ENCODE measurements at regions not wholly inside any gene's neighbourhood (a gene's known extent, or its start where the extent isn't known, plus 50 kb on each side); places are given as distances from the start of the nearest gene placed in this dataset.
"Not testable (repeated sequence)": the region's sequence is repeated elsewhere in the genome, so short reads cannot be mapped to it uniquely, and the experiment has no call there.

DNA sequence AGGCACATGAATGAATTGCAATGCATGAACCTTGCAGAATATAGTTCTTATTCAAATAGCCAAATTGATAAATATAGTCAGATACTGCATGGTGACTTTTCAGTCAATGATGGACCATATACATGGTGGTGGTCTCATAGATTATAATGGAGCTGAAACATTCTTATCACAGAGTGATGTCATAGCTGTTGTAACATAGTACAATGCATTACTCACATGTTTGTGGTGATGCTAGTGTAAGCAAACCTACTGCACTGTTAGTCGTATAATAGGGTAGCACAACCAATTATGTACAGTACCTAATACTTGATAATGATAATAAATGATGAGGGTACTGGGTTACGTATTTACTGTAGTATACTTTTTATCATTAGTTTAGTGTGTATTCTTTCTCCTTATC, 280.3 kb downstream of the BCAT1 start:
- ATAC-seq = no peak
- no peak for DNase-seq

DNA sequence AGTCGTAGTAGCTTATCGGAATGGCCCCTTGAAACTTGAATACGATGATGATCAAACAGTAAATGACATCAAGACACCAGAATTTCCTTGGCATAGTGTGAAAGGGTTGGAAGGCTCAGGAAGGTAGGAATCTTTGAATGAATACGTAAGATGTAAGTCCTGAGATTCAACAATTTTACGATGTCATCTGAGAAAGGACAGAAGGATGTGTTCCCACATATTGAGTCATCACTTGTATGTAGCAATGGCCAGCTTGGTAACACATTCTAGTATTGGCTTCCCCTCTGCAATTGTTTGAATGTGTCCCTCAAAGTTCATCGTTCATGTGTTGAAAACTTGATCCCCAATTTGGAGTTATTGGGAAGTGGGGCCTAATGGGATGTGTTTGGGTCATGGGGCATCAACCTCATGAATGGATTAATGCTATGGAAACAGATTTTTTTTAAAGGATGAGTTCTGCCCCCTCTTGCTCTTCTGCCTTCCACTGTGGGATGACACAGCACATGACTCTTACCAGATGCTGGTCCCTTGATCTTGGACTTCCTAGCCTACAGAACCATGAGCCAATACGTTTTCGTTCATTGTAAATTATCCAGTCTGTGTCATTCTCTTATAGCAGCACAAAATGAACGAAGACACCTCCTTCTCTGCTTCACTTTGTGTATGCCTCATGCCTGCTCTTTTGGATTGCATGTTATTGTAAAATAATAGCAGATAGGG, 284.6 kb downstream of the BCAT1 start:
- no peak for DNase-seq
- ATAC-seq = no peak

DNA sequence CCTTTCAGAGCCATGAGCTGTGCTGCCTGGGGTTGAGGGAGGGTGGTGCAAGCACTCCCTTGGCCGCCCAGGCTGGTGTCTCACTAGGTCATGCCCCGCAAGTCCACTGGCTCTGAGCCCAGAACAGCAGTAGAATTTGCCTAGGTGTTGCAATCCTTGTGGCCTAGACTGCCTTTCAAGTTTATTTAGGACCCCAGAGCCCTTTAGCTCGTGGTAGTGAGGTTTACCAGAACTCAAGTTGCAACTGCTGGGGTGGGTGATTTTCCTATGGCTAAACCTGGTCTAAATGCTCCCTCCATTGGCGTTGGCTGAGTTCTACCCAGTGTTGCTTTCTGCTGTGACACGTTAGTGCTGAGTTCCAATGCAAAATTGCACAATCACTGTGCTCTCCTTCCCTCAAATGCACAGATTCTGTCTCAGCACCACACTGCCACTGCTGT, 287.2 kb downstream of the BCAT1 start:
- DNase-seq (no peak), ATAC-seq (no peak)

DNA sequence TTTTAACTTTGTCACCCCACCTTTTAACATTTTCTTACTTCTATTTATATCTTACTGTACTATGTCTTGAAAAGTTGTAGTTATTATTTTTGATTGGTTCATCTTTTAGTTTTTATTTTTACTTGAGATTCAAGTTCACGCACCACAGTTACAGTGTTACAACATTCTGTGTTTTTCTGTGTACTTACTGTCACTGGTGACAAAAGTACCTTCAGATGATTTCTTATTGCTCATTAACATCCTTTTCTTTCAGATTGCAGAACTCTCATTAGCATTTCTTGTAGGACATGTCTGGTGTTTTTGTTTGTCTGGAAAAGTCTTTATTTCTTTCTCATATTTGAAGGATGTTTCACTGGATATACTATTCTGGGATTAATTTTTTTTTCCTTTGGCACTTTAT, 289.9 kb downstream of the BCAT1 start:
- ATAC-seq (no peak), DNase-seq (no peak)

DNA sequence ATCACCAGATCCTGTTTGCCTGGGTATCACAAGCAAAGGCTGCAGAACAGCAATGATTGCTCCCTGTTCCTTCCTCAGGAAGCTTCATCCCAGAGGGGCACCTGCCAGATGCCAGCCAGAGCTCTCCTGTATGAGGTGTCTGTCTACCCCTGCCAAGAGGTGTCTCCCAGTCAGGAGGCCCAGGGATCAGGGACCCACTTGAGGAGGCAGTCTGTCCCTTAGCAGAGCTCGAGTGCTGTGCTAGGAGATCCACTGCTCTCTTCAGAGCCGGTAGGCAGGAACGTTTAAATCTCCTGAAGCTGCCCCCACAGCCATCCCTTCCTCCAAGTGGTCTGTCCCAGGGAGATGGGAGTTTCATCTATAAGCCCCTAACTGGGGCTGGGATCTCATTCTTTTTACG, 294.6 kb downstream of the BCAT1 start:
- not testable (repeated sequence) for ATAC-seq, DNase-seq

DNA sequence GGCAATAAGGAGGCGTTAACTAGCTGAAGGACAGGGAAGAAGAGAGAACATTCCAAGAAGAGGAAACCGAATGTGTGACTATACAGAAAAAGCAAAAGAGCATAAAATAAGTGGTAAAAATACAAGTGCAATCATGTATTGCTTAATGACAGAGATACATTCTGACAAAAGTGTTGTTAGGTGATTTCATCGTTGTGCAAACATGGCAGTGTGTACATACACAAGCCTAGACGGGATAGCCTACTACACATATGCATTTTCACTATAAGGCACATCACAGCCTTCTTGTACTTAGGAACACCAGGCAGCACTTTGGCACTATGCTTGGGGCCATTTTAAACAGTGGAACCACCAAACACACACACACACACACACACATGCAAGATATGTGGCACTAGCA, 299.3 kb downstream of the BCAT1 start:
- ATAC-seq (no peak), DNase-seq (no peak)

DNA sequence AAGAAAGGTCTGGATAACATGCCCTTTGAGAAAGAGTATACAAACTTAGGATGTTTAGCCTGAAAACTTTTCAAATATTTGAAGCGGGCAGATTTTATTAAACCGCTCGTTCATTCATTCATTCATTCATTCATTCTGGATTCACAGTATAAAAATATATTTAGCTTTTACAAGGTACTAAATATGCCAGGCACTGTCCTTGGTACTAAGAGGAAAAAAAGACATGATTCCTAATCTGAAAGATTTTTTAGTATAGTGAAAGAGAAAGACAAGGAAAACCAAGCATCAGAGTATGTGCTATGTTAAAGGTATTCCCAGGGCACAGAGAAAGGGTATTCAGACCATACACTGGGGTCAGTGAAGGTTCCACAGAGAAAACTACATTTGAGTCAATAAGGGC, 299.7 kb downstream of the BCAT1 start:
- ATAC-seq (no peak), DNase-seq (no peak)

DNA sequence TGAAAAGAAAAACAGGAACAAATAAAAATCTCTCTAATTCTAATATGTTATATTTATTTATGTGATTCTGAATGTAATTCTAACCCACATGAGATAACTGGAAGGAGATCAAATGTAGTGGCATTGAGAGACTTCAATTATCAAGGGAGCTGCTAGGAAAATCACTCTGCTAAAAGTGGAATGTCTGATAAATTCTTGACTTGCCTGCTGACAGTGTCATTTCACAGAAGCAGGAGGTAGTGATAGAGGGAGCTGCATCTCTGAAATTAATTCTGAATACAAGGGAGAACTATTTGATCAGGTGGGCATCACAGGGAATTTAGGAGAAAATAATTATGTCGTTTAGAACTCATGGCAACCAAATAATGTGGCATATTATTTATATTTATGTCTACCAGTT, 303.6 kb downstream of the BCAT1 start:
- no peak for DNase-seq

DNA sequence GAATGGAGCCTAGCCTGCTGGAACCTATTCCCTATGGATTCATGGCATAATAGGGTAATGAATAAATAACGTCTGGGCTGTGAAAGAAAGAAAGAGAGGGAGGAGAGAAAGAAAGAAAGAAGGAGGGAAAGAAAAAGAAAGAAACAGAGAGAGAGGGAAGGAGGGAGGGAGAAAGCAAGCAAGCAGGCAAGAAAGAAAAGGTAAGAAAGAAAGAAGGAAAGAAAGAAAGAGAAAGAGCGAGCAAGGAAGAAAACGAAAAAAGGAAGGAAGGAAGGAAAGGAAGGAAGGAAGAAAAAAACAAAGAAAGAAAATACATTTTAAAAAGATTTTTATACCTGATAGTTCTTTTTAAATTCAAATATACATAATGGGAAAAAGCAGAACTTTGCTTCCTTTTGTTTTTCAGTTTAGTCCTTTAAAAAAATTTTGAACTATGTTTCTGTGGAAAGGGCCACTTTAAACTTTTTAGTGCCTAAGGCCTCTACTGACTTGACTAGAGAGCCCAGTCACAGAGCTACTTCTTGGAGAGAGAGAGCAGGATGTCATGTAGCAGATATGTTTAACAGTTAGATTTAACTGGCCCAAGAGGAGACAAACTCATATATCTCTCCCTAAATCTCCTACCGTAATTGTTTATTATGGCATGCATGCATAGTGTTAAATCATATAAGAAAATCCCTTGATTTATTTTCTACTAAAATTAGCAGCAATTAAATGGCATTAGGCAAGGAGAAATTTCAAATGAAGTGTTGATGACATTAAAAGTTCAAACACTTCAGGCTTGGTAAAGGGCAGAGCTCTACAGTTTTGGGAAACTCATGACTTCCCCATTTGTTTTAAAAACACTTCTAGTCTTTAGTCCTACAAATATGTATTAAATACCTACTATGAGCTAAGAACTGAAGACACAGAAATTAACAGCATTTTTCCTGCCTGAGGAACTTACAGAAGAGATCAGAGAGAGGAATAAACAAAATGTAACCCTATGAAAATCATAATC, 305.5 kb downstream of the BCAT1 start:
- DNase-seq (no peak), ATAC-seq (no peak)

More for the DNA sequence above, 303.6 kb downstream of the BCAT1 start:
- no peak for ATAC-seq

DNA sequence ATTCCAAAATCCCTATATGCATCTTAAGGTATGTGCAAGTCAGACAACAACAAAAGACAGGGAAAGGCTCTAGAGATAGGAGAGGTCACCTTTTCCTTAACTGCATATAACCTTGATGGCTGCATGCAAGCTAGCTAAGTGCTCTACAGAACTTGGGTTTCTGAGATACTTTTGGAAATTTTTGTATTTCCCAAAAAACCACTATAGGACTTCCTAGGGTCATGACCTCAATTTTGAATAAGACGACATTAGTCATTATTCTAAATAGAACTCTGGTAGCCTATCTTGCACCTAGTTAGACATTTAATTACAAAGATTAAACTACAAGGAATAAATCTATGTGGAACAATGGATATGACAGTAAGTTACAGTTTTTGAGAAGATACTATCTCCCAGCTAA, 309.3 kb downstream of the BCAT1 start:
- no peak for DNase-seq
- no peak for ATAC-seq

DNA sequence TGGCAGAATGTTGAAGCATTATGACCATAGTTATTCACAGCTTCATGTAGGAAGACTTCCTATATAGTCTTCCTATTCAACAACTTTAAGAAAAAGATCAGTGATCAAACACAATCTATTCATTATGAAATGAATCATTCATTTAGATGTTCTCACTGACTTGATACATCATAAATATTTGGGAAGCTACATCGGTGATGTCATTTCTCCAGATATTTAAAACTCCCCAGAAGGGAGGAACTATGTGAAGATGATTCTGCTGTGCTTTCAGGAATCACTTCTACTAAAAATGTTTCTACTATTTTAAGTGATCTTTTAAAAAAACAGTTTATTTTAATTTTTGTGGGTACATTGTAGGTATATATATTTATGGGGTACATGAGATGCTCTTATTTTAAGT, 316.4 kb downstream of the BCAT1 start:
- DNase-seq (no peak), ATAC-seq (no peak)

DNA sequence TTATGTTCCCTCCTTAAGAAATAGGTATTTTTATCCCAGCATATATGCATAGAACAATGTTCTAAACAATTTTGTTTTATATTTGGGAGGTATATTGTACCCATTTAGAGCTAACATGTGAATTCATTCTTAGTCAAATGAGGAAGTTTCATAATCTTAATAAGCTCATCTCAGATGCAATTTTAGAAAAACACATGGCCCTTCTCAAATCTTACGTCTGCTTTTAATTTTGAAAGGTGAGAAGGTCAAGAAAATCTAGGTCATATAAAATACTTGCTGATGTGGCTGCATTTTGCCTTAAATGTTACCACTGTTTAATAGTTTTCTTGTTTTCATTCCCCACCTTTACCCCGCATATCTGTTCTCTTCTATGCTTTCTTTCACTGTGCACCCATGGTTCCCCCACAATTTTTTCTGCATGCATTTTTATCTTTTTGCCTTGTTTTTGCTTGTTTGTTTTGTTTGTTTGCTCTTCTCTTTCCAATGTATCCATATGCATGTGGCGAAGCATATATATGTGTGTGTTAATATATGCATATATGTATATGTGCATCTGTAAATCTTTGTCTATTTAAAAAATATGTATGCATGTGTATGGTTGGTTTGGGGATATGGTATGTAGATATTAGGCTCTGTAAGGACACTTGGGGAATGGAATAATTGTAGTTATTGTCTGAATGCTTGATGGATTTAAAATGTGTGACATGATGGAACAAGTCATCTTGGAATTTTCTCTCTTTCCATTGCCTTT, 317.1 kb downstream of the BCAT1 start:
- DNase-seq = no peak
- ATAC-seq = no peak

DNA sequence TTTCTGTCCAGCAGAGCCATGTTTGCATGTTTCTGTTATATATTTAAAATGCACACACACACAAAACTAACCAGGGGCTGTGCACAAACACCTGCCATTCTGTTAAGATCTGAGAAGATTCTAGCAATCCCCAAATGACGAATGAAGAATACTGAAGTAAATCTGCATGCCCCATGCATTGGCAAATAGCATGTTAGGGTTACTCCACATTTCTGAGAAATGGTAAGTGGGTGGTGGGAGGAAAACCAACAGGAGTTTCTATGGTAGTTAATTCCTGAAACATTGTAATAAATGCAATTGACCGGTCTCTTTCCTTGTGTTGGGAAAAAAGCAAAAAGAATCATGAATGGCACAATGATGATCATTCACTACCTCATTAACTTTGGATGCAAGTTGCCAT, 318.0 kb downstream of the BCAT1 start:
- no peak for ATAC-seq
- no peak for DNase-seq

DNA sequence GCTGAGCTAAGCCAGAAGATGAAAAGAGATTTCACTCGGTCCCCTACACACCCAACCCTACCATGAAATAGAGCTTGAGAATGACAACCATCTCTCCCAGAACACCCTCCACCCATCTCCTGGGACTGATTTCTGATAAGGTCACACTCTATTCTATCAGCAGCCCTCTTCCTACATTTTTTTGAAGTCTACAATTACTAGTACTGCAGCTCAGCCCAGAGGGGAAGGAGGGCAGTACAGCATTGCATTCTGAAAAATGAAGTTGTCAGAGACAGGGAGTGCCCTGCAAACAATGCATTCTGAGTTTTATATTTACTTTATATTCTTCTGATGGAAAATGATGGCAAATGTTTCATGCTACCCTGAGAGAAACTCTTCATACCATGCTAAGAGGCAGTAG, 318.5 kb downstream of the BCAT1 start:
- no peak for DNase-seq

DNA sequence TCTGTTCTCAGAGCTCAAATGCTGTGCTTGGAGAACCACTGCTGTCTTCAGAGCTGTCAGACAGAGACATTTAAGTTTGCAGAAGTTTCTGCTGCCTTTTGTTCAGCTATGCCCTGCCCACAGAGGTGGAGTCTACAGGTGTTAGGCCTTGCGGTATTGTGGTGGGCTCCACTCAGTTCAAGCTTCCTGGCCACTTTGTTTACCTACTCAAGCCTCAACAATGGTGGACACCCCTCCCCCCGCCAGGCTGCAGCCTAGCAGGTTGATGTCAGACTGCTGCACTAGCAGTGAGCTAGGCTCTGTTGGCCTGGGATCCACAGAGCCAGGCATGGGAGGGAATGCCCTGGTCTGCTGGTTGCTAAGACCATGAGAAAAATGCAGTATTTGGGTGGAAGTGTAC, 323.8 kb downstream of the BCAT1 start:
- no peak for DNase-seq
- ATAC-seq = no peak

More for the DNA sequence above, 318.5 kb downstream of the BCAT1 start:
- no peak for ATAC-seq

DNA sequence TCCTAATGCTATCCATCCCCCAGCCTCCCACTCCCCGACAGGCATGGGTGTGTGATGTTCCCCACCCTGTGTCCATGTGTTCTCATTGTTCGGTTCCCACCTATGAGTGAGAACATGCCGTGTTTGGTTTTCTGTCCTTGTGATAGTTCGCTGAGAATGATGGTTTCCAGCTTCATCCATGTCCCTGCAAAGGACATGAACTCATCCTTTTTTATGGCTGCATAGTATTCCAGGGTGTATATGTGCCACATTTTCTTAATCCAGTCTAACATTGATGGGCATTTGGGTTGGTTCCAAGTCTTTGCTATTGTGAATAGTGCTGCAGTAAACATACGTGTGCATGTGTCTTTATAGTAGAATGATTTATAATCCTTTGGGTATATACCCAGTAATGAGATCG, 328.9 kb downstream of the BCAT1 start:
- DNase-seq, ATAC-seq: not testable (repeated sequence)

DNA sequence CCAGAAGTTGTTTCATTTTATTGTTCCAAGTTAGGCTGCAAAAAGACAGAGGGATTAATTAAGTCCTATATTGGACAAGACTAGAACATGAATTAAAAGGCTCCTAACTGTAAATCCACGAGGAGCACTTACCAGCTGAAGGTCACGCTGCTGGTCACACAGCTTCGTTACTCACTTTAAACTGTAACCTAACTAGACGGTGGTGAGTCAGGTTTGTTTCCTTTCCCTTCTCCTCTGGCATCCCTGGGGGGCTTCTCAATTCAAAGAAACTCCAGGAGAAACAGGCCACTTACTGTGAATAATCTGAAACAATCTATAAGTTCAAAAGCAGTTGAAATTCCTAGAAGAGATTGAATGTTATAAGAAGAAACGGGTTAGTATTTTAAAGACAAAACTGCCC, 331.4 kb downstream of the BCAT1 start:
- DNase-seq (no peak), ATAC-seq (no peak)

DNA sequence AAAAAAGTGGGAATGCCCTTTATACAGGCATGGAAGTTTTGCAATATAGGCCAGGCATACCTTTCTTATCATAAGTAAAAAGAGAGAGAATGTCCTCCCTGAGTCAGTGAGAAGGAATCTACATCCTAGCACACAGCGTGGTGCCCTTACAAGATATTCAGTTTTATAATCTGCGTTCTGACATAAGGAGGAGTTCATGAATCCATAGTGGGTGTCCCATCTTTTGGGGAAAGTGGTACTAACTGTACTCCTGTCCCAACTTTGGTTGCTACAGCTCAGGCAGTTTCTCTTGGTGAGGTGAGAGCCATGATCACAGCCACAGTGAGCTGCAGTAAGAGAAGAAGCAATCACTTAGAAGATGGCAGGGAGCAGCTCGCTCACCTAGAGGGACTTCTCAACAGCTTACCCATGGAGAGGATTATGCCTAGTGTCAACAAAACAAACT, 332.9 kb downstream of the BCAT1 start:
- DNase-seq = no peak
- ATAC-seq = no peak

DNA sequence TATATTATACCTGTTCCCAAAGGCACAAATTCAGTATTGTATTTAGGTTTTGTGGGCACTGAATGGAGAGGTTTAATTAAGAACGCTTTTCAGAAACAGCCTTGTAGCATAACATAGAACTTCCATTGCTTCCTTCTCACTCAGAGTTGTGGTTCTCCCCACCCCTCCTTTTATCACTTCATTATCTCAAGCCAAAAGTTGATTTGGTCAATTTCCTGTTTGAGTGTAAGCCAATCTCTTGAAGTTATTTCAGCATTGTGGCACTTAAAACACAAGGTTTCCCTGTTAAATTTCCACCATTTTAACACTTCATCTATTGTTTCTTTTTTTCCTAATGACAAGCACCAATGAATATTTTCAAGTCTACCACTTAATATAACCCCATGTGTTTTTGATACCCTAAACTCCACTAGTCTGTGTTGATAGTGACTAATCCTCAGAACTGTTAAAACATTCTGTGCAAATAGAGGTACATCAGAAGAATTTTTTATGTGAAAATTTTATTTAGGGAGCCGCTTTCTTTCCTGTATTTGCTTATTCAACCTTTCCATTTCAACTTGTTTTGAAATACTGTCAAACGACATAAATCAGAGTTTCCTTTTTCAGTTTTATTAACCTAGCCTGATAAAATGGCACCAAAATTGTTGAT, 340.1 kb downstream of the BCAT1 start:
- DNase-seq (no peak), ATAC-seq (no peak)

DNA sequence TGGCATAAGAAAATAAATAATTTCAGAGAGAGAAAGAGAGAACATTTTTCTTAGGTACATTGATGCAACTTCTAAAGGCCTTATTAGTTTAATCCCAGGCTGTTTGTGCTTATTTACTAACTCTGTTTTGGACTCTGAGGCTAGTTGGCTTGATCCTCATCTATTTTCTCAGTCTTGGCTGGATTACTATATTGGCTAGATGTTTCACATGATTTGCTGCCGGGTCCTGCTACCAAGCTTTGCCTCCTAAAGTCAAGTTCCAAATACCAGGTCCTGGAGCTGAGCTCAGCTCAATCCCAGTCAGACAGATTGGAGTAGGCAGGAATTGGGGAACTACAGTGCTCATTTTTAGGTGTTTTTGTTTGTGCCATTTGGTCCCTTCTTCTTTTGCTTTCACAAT, 340.8 kb downstream of the BCAT1 start:
- no peak for ATAC-seq

DNA sequence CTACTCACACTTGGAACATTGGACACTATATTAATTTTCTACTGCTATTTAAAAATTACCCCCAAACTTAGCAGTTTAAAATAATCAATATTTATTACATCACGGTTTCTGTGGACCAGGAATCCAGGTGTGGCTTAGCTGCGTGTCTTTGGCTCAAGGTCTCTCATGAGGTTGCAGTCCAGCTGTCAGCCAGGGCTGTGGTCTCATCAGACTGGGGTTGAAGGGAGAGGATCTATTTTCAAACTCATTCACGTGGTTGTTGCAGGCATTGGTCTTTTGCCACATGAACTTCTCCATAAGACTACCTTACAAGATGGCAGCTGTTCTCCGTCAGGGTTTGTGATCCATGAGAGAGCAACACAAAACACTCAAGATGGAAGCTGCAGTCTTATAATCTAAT, 343.0 kb downstream of the BCAT1 start:
- ATAC-seq = no peak
- DNase-seq = no peak

More for the DNA sequence above, 340.8 kb downstream of the BCAT1 start:
- DNase-seq = no peak

DNA sequence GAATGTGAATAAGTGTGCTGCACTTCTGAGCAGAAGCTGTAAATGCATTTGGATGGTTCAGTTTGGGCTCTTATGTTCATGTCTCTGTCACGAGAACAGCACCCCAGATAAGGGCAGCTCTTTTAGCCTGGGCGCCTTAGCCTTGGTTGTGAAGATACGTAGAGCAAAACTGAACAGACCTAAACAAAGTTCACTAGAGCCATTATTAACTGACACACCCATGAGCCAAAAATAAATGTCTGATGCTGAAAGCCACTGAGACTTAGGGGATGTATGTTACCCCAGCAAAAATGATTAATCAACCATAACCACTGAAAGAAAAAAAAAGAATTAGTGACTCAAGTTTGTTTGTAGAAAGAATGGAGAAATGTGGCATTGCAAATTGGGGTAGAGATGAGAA, 343.4 kb downstream of the BCAT1 start:
- ATAC-seq = no peak
- DNase-seq = no peak
